Mucosa of gallbladder (tissue), 1 donor: ENCODE measurements at regions not wholly inside any gene's neighbourhood (a gene's known extent, or its start where the extent isn't known, plus 50 kb on each side); places are given as distances from the start of the nearest gene placed in this dataset.

Experiments used
- DNase-seq: peaks from one replicate; pipeline ENCODE4 v3.0.0-alpha.2; 2020; ENCODE audit warnings: low spot score
- donor health status: DM: no; HTN: no; CAD: no.

DNA sequence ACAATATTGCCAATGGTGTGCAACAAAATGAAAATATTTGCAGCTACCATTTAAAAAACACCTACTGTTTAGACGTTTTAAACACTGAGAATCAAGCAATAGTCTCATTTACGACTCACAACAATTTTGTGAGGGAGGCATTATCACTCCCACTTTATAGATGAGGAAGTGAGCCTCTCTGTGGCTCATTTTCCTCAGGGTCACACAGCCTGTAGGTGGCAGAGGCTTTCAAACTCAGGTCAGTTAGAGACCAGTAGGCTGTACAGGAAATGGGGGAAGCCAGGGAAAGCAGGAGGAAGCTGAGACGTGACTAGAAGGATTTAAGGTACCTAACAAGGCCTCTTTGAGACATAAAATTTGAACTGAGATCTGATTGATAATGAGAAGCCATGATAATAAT, 95.0 kb upstream of the ZNF521 start:
- DNase-seq: no peak

DNA sequence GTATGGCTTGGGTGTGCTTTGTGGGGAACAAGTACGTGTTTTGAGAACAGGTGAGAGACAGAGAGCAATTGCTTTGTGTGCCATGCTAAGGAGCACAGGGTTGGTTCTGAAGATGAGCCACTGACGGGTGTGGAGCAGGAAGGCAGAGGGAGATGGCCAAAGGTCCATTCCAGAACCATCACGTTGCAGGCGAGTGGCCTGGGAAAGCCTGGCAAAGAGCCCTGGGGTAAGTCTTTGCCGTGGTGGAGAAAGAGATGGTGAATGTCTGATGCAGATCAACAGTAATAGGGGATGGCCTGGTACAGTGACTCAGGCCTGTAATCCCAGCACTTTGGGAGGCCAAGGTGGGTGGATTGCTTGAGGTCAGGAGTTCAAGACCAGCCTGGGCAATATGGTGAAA, 93.5 kb upstream of the ZNF521 start:
- no peak for DNase-seq

GRCh38 chr18:25443776-25444175, 91.8 kb upstream of the ZNF521 start:
- DNase-seq: no peak

GRCh38 chr18:25435149-25435782, 83.3 kb upstream of the ZNF521 start:
- no peak for DNase-seq

- DNase-seq: no peak
Measured at GRCh38 chr18:25434745-25435144, 82.8 kb upstream of the ZNF521 start.

GRCh38 chr18:25433590-25433989, 81.6 kb upstream of the ZNF521 start:
- DNase-seq: no peak

DNA sequence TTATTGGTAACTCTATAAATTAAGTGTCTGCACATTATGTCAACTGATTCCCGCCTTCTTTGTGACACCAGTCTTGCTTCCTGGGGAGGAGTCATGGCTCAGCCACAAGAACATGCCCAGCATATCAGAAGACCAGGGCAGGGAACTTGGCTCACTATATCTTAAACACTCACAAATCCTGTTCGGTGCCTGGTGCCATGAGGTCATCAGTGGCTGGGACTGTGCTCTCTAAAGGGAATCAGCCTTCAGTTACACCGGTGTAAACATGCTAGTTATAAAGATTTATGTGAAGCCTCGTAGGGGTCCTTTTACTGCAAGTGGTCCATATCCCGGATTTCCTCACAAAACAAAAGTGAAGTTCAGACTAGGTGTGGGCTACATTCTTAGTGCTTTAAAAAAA, 73.1 kb upstream of the ZNF521 start:
- no peak for DNase-seq

DNA sequence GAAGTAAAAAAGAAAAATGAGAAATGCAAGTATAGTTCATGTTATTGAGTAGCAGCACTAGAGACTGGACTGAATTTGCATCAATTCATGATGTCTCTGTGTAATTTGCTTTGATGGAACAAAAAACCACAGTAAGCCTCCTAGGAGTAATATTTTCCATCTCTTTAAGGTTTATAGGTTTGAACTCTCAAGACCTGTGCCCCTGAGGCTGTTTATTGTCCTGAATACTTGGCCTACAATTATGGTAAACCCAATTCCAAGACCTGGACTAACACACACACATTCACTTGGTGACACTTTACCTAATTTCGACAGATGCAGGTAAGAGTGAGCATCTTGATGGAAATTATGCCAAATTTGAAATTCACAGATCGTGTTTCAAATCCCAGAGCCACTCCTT, 71.8 kb upstream of the ZNF521 start:
- DNase-seq: no peak

GRCh38 chr18:25423267-25423666, 71.3 kb upstream of the ZNF521 start:
- DNase-seq: no peak

- no peak for DNase-seq
Measured at GRCh38 chr18:25422230-25422629, 70.3 kb upstream of the ZNF521 start.

GRCh38 chr18:25420077-25420825, 68.3 kb upstream of the ZNF521 start:
- DNase-seq: no peak

DNA sequence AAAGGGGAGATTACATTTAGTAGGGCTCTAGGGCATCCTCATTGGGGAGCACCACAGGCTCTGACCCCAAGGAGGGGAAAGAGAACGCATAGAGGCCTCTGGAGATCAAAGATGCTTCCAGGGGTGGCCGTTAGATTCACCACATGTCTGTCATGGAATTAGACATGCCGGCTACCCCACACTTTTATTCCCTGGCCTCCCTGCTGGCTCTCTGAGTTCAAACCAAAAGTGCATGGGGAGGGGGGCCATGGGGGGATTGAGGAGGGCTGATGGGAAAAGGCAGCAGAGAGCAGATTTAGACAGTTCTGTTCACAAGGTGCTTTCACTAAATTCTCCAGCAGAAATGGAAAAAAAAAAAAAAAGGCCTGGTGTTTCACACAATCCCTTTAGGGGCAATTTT, 64.4 kb upstream of the ZNF521 start:
- no peak for DNase-seq

- DNase-seq: no peak
Measured at GRCh38 chr18:25409971-25410370, 58.0 kb upstream of the ZNF521 start.

- DNase-seq: no peak
Measured at GRCh38 chr18:25408293-25408692, 56.3 kb upstream of the ZNF521 start.
